GM18499 (cell line): ENCODE measurements at regions not wholly inside any gene's neighbourhood (a gene's known extent, or its start where the extent isn't known, plus 50 kb on each side); places are given as distances from the start of the nearest gene placed in this dataset.
"Not testable (repeated sequence)": the region's sequence is repeated elsewhere in the genome, so short reads cannot be mapped to it uniquely, and the experiment has no call there.

Source experiments
- ATAC-seq: cut with Tn5 transposase; IDR thresholded peaks from one replicate; pipeline ENCODE4 v1.9.1; 2021; ENCODE audit warnings: moderate number of reproducible peaks; ENCODE audit not compliant: insufficient read depth, unreplicated experiment

DNA sequence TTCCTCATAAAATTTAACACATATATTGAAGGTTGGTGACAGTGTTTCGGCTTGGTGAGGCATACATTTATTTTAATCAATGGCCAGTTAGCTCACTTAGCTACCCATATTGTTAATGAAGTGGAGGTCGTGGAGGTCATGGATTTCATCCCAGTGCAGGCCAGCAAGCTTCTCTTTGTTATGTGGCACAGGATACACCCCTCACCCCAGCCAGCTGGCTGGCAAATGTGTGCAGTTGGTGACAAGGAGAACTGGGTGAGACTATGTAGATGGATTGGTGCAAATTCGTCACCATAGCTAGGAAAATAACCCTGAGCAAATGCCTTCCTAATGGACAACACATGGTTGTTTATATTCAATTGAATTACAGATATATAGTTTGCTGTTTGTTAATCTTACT lies 50.5 kb upstream of the FOXP2 start:
- ATAC-seq, result no peak

DNA sequence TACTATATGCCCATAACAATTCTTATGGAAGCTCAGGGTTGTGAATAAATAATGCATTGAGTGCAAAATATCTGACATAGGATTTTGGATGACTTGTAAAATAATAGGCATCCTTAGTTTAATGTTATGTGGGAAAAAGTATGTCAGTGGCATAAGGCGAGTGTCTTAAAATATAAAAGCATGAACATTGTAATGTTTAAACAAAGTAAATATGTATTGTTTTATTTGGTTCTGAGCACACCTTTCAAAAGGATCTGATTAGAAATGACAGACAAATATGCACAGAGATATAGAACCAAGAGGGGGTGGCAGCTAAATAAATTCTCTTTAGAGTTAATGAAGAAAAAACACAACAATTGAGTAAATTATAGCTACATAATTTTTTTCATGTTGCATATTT lies 51.3 kb upstream of the FOXP2 start:
- ATAC-seq, result no peak

DNA sequence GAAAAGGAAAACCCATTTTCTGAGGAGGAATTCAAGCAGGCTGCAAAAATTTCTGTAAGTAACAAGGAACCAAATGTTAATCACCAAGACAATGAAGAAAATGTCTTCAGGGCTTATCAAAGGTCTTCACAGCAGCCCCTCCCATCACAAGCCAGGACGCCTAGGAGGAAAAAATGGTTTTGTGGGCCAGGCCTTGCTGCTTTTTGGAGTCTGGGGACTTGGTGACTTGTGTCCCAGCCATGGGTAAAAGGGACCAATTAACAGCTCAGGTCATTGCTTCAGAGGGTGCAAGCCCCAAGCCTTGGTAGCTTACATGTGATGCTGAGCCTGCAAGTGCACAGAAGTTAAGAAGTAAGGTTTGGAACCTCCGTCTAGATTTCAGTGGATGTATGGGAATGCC lies 55.7 kb upstream of the FOXP2 start:
- no peak for ATAC-seq

DNA sequence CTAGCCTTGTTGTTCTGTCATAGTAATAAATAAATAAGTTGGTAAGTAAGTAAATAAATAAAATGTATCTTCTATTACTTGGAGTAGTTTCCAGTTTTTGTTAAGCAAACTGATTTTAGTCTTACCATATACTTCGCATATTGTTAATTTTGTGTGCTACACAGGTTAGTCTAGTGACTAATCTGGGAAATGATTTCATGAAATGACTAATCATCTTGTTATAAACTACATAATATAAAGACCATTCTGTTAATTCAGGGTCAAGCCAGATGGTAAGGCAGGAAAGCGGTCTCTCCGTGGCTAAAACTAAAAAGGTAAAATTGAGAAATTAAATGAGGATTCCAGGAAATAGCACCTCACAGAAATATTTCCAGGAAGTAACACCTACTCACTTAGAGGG lies 58.5 kb upstream of the FOXP2 start:
- no peak for ATAC-seq

DNA sequence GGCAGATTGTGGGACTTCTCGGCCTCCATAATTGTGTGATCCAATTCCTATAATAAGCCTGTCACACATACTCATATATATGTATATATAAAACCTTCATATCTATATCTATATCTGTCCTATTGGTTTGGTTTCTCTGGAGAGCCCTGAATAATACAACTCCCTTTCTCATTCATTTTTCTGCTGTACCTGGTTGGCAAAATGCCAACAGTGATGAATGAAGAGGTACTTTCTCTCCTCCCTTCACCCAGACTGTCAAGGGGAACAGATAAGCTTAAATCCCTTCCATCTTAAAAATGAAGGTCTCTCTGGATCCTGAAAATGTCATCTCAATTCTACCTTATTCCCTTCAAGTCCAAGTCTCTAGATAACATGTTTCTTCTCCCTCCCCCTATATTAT lies 60.3 kb upstream of the FOXP2 start:
- ATAC-seq, result no peak

DNA sequence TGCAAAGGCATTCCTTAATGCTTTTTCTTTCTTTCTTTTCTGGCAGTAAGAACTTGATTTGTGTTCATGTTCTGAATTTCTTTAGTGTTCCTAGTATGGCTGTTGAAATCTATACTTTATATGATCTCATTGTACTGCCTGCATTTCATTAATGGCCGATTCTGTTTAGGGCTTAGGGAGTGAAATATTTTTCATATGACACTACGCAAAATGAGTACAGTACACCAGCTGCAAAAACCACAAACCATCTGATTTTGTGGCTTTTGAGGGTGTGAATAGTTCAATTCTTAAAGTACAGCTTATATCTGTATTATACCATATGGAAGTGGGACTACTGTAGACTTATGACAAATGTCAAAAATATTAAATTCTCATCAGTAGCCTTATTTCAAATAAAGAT lies 69.1 kb upstream of the FOXP2 start:
- no peak for ATAC-seq

DNA sequence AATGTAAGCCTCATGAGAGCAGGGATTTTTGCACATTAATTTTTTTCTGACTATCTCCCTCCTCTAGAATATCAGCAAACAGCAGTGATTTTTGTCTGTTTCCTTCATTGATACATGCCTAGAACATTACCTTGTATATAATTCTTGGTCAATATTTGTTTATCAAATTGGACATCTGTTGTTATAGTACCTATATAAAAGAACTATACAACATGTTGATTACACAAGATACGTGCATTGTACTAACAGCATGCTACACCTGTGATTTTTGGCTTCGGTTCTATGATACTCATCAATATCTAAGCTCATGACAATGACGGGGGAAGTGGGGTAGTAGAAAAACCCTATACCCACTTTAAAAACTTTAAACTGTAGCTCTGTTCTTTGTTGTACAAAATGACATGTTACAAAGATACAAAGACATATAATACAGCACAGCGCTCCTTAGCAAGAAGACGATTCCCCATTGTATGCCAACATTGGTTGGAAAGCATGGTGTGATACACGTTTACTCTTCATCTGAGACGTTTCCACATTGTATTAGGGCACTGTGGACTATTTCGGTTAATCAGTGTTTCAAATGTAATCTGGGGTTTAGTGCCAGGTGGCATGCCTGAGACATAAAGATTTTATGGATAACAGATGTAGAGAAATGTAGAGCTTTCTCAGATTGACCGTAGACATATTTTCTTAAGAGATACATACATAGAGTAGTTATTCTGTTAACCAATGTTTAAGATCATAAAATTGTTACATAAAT lies 70.5 kb upstream of the FOXP2 start:
- ATAC-seq, result no peak

DNA sequence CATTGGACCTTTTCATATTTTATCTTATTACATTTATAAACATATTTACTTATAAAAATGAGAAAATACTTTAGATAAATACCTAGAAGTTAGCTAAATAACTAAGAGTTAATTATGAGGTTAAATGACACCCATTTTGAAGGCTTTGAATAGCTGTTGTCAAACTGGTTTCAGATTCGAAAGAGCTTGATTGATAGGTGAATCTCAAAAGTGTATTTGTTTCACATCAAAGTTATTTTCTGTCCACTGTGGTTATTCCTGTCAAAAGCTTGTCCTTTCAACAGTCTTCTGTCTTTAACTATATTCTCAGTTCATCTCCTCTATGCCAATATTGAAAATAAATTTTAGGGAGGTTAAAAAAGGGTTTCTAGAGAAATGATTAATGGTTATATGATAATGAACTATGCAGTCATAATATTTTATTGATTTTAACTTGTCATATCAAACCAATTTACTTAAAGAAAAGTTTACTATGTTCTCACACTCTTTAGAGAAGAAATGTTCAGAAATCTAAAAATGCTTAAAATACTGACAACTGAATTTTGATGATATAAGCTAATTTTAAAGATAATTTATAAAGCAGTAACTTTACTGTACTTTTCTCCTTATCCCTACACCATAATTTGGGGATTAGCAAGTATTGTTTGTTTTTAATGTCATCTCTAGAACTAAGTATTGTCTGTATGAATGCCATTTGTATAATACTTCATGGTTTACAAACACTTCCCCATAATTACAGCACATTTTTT lies 72.0 kb upstream of the FOXP2 start:
- no peak for ATAC-seq

DNA sequence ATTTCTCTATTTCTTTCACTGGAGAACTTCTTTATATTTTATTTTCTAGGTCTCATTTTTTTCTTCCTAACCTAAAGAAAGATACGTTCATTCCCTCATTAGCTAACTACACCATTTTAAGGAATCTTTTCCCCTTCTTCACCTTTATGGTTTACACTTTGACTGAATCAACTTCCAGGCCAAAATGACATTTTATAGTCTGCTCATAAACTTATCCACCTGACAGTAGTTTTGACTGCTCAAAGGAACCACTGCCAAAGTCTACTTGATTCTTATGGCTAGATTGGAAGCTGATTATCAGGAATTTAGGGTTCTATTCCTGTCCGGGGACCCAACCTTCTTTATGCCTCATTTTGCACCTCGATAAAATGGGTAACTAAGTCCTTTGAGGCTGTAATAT lies 73.0 kb upstream of the FOXP2 start:
- ATAC-seq, result no peak

DNA sequence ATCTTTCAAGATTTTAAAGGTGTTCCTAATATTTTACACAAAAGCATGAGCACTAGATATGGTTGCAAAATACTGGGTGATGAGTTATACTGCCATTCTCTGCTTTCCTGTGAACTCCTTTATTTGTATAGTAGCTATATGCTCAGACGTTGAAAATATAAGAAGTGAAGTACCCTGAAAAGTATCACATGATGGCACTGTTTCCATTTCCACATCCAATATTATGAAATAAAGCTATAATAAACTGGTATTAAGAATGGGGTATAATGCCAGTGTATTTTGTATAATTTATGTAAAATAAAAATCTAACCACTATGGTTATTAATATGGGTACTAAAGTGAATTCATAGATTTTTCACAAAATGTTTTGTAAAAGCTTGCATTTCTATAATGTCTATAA lies 79.6 kb upstream of the FOXP2 start:
- ATAC-seq, result no peak

DNA sequence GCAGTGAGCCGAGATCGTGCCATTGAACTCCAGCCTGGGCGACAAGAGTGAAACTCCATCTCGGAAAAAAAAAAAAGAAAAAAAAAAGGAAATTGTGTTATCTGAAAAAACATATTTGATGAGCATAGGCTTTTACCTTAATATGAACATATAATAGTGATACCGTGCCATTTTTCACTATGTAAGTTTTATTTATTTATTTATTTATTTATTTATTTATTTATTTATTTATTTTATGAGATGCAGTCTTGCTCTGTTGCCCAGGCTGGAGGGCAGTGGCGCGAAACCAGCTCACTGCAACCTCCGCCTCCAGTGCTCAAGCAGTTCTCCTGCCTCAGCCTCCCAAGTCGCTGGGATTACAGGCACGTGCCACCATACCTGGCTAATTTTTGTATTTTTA lies 85.2 kb upstream of the FOXP2 start:
- ATAC-seq, result not testable (repeated sequence)

DNA sequence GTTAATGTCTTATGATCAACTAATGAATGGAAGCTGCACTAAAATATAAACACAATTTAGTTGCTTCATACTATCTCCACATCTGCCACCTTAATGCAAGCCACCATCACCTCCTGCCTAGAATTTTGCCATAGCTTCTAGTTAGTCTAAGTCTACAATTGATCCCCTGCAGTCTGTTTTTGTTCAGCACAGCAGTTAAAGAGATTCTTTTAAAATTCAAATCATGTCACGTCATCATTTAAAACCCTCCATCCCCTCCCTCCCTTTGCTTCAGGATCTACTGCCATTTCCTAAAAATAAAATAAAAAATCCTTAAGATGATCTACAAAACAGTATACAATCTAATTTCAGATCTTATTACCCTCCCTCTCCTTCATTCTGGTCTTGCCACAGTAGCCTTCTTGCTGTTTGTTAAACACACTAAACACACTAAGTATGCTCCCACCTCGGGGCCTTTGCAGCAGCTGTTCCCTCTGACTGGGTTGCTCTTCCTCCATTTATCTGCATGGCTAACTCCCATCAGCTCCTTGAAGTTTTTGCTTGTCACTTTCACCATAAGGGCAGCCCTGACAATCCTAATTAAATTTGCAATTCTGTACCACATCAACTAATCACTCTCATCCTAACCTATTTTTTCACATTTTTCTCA lies 97.0 kb upstream of the FOXP2 start:
- ATAC-seq, result no peak

DNA sequence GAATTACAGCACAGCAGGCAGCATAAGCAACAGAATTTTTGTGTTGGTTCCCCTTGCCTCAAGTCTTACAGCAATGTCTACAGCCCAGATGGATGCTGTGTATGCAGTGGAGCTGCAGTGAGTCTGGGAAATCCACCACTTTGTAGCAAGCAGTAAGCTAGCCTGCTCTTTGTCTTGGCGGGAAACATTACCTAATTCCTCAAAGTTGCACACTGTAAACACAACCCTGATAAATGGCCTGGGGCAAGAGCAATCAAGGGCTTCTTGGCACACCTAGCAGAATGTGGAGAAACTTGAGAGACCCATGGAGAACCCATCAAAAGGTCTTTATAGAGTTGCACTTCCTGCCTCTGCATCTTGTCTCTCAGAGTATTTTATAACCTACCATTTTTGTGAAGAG lies 102.0 kb upstream of the FOXP2 start:
- no peak for ATAC-seq

DNA sequence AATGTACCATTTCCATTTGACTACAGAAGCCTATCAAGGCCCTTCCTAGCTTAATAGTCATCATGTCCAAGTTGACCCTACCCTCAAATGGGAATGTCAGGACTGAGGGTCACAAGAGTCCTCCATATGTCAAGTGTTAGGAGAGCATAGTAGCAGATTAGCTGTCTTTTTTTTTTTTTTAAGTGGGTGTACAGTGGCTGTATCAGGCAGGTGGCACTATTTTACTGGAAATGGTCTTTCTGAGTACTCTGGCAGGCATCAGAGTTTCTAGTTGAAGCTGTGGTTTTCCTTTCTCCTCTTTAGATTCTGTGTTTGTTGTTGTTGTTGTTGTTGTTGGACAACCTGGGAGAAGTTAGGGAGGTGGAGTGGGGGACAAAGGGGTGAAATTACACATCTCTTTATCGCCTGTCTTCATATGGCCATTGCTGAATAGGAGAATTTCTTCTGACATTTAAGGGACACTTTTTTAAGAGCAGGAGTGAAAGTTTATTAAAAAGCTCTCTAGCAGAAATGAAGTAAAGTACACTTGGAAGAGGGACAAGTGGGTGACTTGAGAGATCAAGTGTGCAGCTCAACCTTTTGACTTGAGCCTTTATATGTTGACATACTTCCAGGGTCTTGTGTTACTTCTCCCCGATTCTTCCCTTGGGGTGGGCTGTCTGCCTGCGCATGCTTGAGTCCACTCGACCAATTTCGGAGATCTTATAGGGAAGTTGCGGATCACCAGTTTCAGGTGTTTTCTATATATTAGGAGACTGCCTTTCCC lies 104.1 kb upstream of the FOXP2 start:
- ATAC-seq, result no peak

DNA sequence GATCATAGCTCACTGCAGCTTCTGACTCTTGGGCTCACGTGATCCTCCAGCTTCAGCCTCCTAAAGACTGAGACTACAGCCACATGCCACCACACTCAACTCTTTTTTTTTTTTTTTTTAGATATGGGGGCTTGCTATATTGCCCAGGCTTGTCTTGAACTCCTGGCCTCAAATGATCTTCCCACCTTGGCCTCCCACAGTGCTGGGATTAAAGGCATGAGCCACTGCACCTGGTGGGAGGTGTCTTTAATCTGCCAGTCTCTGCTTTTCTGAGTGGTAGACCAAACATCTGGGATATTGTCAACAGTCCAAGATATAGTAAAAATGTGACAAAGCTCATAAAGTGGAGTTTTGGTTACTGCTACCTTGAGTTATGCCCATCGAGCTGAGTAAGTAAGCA lies 104.9 kb upstream of the FOXP2 start:
- no peak for ATAC-seq

DNA sequence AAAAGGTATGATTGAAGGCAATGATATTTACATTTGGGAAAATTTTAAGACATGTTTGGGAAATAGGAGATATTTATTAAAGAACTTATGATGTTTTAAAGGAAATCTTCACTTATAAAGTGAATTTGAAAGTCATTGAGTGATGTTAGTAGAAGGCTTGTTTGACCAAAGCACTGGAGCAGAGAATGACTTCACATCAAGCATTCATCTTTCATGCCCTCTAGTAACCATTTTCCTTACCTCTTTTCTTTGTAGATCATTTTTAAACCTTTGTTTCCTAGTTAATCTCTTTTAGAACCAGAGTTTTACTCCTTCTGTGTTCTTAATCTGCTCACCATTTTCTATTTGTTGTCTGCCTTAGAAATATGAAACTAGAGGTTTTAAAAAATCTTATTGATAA lies 111.3 kb upstream of the FOXP2 start:
- ATAC-seq, result no peak

DNA sequence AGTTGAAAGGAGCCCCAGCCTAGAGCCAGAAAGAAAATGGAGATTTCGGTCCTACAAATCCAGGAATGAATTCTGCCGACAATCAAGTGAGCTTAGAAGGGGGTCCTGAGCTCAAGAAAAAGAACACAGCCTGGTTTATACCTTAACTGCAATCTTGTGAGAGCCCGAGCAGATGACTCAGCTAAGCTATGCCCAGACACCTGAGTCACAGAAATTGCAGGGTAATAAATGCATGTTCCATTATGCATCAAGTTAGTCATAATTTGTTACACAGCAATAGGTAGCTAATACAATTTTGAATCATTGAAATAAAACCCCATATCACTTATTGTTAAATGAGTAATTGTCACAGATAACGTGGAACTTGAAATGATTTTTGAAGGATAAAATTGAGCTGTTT lies 111.8 kb upstream of the FOXP2 start:
- ATAC-seq, result no peak

DNA sequence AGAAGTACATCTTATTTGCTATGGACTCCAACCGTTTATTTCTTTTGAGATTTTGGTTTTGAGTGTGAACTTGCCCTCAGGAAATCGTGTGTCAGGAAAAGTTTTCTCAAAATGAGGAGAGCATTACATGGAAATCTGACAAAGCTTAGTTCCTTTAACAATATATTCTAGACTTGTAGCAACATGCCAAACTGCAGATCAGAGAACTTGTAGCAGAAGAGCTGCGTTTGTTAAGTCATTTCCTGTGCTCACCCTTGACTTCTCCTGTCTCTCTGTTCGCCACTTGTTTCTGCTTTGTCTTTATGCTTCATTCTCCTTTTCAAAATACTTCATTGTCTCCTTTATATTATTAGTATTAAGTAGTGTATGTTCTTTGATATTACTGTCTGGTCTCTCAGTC lies 116.6 kb upstream of the FOXP2 start:
- no peak for ATAC-seq

DNA sequence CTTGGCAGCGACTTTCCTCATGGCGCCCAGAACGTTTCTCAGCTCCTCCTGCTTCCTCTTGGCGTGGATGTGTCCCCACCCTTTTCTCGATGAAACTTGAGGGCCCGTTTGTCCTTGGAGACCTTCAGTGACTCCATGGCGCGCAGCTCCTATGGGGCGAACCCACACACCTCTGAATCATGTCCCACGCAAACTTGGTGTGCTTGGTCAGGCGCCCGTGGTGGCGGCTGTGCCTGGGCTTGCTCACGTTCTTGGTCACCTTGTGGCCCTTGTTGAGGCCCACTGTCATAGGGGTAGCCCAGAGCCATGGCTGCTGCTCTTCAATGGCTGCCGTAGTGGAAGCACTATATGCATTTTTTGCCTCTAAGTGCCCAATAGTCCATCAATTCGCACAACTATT lies 117.5 kb upstream of the FOXP2 start:
- ATAC-seq, result no peak

DNA sequence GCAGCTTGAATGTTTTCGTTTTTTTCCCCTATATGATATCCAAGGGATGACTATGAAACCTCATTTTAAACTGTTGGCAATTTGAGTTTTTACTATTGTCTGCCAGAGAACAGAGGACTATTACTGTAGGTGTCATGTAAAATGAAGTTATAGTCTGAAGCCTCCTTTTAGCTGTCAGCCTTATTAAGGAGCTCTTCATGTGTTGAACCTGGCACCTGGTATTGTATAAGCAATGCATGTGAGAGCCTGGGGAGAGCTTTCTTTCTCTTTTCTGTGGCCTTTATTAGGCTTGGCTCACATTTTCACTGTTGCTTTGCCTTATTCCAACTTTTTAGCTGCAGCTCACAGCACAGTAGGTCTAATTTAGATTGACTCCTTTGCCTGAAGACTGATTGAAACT lies 119.1 kb upstream of the FOXP2 start:
- ATAC-seq, result no peak

DNA sequence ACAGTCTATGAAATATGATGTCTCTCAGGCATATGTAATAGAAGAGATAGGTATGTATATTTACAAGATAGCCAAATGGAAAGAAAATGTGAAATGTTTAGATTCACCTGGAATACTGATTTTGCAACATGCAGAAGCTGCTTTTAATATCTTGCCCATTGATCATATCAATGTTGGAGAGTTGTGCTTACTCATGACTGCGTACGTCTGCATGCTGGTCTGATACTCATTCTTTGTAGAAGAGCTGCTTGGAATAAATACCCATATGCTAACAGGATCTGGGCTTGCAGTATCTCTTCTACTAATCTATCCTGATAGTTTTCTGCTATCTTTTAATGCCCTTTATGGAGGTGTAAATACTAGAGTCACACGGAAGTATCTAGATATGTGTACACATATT lies 120.6 kb upstream of the FOXP2 start:
- no peak for ATAC-seq
